NB4 (cell line): ENCODE measurements at regions not wholly inside any gene's neighbourhood (a gene's known extent, or its start where the extent isn't known, plus 50 kb on each side); places are given as distances from the start of the nearest gene placed in this dataset.

Experiments used
- DNase-seq: peaks from one replicate; pipeline ENCODE4 v3.0.0; 2010; ENCODE audit warnings: low read depth
- H3K4me3 ChIP-seq: one replicate; pipeline ENCODE4 v1.5.1; 2011; ENCODE audit warnings: mild to moderate bottlenecking, low read depth, low read length, moderate library complexity
- MYC ChIP-seq: IDR thresholded peaks from 2 replicates; pipeline ENCODE4 v1.6.1; 2011; ENCODE audit warnings: low read depth, low read length
- POLR2A ChIP-seq: IDR thresholded peaks from 2 replicates; pipeline ENCODE4 v1.6.1; 2011; ENCODE audit warnings: mild to moderate bottlenecking; ENCODE audit not compliant: insufficient read length; ENCODE audit errors: extremely low read depth
- TF ChIP-seq, protein P1 (sequence below): IDR thresholded peaks from 2 replicates; pipeline ENCODE4 v1.6.1; 2011; ENCODE audit warnings: low read depth, low read length
- TF ChIP-seq, protein P2 (sequence below): IDR thresholded peaks from one replicate; pipeline ENCODE4 v1.5.1; 2012; ENCODE audit warnings: low read depth, low read length

DNA sequence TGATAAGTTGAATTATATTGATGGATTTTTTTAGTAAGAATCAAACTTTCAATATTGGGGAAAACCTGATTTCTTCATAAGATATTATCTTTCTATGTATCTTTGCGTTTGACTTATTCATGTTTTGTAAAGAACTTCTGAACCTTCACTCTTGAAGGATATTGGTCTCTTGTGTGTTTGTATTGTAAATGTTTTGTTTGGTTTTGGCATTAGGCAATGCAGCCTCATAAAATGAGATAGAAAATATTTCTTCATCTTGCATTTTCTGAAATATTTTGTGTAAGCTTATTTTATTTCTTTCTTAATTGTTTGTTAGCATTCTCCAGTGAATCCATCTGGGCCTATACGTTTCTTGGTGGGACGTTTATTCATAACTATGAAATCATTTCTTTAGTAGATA, 271.9 kb downstream of the RAB38 start:
- no peak for DNase-seq
- no peak overlapping the region for H3K4me3 ChIP-seq
- no peak for TF ChIP-seq POLR2A
- TF ChIP-seq, protein P1, sequence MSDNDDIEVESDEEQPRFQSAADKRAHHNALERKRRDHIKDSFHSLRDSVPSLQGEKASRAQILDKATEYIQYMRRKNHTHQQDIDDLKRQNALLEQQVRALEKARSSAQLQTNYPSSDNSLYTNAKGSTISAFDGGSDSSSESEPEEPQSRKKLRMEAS, result no peak
- TF ChIP-seq, protein P2, sequence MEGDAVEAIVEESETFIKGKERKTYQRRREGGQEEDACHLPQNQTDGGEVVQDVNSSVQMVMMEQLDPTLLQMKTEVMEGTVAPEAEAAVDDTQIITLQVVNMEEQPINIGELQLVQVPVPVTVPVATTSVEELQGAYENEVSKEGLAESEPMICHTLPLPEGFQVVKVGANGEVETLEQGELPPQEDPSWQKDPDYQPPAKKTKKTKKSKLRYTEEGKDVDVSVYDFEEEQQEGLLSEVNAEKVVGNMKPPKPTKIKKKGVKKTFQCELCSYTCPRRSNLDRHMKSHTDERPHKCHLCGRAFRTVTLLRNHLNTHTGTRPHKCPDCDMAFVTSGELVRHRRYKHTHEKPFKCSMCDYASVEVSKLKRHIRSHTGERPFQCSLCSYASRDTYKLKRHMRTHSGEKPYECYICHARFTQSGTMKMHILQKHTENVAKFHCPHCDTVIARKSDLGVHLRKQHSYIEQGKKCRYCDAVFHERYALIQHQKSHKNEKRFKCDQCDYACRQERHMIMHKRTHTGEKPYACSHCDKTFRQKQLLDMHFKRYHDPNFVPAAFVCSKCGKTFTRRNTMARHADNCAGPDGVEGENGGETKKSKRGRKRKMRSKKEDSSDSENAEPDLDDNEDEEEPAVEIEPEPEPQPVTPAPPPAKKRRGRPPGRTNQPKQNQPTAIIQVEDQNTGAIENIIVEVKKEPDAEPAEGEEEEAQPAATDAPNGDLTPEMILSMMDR, result no peak
- TF ChIP-seq MYC, result no peak

DNA sequence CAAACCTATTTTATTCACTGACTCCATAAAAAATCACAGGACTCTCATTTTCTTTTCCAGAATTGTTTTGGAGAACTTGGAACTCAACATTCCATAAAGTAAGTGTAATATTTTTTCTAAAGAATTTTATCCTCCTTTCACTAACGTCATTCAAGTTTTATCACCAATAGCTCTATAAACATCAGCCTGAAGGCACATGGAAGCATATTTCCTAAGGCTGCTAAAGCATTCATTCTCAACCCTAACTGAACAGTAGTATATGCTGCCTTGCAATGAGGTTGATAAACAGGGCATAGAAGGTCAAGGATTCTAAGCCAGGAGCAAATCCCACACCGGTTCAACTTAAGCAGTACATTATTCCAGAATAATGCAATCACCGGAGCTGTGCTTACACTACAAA, 273.9 kb downstream of the RAB38 start:
- TF ChIP-seq, protein P1, result no peak
- TF ChIP-seq MYC, result no peak
- TF ChIP-seq, protein P2, result no peak
- TF ChIP-seq POLR2A, result no peak
- H3K4me3 ChIP-seq, result no peak overlapping the region
- no peak for DNase-seq

DNA sequence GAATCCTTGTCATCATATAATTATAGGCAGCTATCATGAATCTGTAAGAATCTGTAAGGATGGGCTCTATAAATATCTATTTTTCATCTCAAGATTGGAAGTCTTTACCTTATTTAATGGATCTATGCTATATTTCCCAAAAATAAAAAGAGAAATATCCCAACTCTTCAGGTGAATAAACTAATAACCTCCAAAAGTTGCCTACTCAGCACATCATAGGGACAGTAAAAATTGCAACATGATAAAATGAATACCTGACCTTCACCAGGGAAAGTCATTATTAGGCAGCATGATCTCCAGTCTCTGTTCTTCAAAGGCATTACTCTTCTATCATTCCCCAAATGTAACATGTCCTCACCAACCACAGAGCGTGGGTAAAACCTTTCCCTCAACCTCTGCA, 277.3 kb downstream of the RAB38 start:
- TF ChIP-seq, protein P2, result no peak
- TF ChIP-seq POLR2A (no peak), MYC (no peak)
- TF ChIP-seq, protein P1, result no peak
- no peak overlapping the region for H3K4me3 ChIP-seq
- DNase-seq, result no peak

DNA sequence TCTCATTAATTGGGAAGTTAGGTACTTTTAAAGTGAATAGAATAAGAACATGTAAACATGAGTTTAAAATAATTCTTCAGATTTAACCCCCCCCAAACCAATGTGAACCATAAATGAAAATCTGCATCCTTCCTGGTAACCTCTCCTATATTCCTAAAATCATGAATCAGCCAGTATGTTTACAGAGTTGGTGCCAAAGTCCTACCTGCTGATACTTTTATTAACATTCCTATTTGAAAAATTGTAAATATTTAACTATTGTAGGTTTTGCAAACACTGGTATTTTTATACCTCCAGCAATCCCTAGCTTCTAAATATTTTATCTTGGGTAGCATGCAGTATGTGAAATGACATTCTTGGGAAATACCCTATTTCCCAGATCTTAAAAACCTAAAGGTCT, 278.2 kb downstream of the RAB38 start:
- no peak overlapping the region for H3K4me3 ChIP-seq
- DNase-seq, result no peak
- TF ChIP-seq, protein P1, result no peak
- TF ChIP-seq, protein P2, result no peak
- no peak for TF ChIP-seq MYC
- no peak for TF ChIP-seq POLR2A

DNA sequence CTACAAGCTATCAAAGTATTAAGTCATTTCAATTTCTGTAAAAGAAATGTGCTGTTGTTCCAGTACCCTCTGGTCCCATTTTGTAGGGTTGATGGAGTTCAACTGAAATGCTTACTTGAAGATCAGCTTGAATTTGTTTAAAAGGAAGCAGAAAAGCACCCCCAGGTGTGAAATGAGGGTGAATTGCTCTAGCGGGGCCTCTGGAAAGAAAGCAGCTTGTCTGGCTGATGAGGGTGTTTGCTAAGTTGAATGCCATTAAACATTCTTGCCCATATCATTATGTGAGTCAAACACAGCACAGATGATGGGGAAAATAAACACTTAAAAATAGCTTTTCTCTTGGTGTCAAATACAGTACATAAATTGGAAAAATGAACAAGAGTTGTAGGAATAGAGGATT, 280.3 kb downstream of the RAB38 start:
- no peak for DNase-seq
- no peak overlapping the region for H3K4me3 ChIP-seq
- TF ChIP-seq POLR2A (no peak), MYC (no peak)
- TF ChIP-seq, protein P2, result no peak
- TF ChIP-seq, protein P1, result no peak

DNA sequence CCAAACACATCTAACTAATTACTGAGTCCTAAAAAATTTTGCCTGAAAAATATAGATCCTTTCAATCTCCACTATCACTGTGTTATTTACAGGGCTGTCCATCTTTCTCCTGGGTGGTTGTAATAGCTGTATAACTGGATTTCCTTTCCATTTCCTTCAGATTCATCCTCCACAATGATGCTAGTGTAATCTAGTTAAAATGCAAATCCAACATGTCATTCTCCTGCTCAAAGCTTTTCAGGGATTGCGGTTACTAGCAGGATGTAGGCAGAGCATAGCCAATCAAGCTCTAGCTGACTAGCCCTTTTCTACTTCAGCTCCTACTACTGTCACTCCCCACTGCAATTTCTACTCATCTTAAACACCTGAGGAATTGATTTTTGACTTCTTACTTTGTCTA, 283.0 kb downstream of the RAB38 start:
- TF ChIP-seq POLR2A, result no peak
- TF ChIP-seq MYC, result no peak
- TF ChIP-seq, protein P1, result no peak
- TF ChIP-seq, protein P2, result no peak
- no peak for DNase-seq
- no peak overlapping the region for H3K4me3 ChIP-seq
